HG03558 (cell line): ENCODE measurements at regions not wholly inside any gene's neighbourhood (a gene's known extent, or its start where the extent isn't known, plus 50 kb on each side); places are given as distances from the start of the nearest gene placed in this dataset.
"Not testable (repeated sequence)": the region's sequence is repeated elsewhere in the genome, so short reads cannot be mapped to it uniquely, and the experiment has no call there.

Experiments
- ATAC-seq: cut with Tn5 transposase; IDR thresholded peaks from one replicate; pipeline ENCODE4 v1.9.1; 2021; ENCODE audit warnings: moderate number of reproducible peaks; ENCODE audit not compliant: unreplicated experiment; ENCODE audit errors: extremely low read depth

DNA sequence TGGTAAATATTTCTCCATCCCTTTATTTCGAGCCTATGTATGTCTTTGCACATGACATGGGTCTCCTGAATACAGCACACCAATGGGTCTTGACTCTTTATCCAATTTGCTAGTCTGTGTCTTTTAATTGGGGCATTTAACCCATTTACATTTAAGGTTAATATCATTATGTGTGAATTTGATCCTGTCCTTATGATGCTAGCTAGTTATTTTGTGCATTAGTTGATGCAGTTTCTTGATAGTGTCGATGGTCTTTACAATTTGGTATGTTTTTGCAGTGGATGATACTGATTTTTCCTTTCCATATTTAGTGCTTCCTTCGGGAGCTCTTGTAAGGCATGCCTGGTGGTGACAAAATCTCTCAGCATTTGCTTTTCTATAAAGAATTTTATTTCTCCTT is 1675.9 kb downstream of the OTOL1 start:
- ATAC-seq: not testable (repeated sequence)

- no peak for ATAC-seq
These were observed 1669.6 kb downstream of the OTOL1 start for GRCh38 chr3:163166197-163166596.

- ATAC-seq: no peak
These were observed 1662.7 kb downstream of the OTOL1 start for GRCh38 chr3:163159306-163159705.

- no peak for ATAC-seq
These were observed 1643.0 kb downstream of the OTOL1 start for GRCh38 chr3:163139600-163139999.

DNA sequence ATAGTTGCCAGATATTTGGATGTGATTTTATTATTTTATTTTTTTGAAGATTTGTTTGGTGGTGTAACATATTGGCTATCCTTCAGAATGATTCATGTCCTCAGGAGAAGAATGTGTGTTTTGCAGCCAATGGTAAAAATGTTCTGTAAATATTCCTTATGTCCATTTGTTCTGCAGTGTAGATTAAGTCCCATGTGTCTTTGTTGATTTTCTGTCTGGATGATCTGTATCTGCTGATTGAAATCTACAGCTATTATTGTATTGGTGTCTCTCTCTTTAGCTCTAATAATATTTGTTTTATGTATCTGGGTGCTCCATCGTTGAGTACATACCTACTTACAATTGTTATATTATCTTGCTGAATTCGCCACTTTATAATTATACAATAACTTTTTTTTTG is 1641.7 kb downstream of the OTOL1 start:
- no peak for ATAC-seq

- ATAC-seq: no peak
These were observed 1635.5 kb downstream of the OTOL1 start for GRCh38 chr3:163132111-163132510.

GRCh38 chr3:163129287-163129686 is 1632.7 kb downstream of the OTOL1 start:
- no peak for ATAC-seq

GRCh38 chr3:163126115-163126514 is 1629.5 kb downstream of the OTOL1 start:
- no peak for ATAC-seq
